Mesenchymal stem cell (in vitro differentiated cells and primary cell): ENCODE measurements at regions not wholly inside any gene's neighbourhood (a gene's known extent, or its start where the extent isn't known, plus 50 kb on each side); places are given as distances from the start of the nearest gene placed in this dataset.

Experiments used
- DNase-seq: peaks from one replicate; pipeline ENCODE4 v3.0.0-alpha.2; 2013
- H2AFZ ChIP-seq: one replicate; pipeline ENCODE4 v1.6.1; 2013; ENCODE audit warnings: low read depth, mild to moderate bottlenecking, control low read depth, inconsistent platforms, low read length, moderate library complexity
- H2AK5ac ChIP-seq: 2 replicates; pipeline ENCODE4 v1.6.1; 2013; ENCODE audit warnings: low read length, moderate library complexity, mild to moderate bottlenecking, inconsistent platforms; ENCODE audit not compliant: severe bottlenecking
- H2BK120ac ChIP-seq: one replicate; pipeline ENCODE4 v1.6.1; 2013; ENCODE audit warnings: low read depth, mild to moderate bottlenecking, inconsistent platforms, low read length, moderate library complexity
- H2BK12ac ChIP-seq, 2 experiments: one replicate each; pipeline ENCODE4 v1.6.1; 2013; ENCODE audit warnings: inconsistent platforms in 2 of 2, low read length in 2 of 2, mild to moderate bottlenecking in 2 of 2, moderate library complexity in 2 of 2, control low read depth in 1 of 2
- H2BK15ac ChIP-seq: one replicate; pipeline ENCODE4 v1.6.1; 2013; ENCODE audit warnings: mild to moderate bottlenecking, low read depth, inconsistent platforms; ENCODE audit not compliant: poor library complexity, severe bottlenecking
- H2BK5ac ChIP-seq: 2 replicates; pipeline ENCODE4 v1.6.1; 2013; ENCODE audit warnings: low read depth, mild to moderate bottlenecking, low read length, control low read depth, inconsistent platforms; ENCODE audit not compliant: poor library complexity, severe bottlenecking
- H3K14ac ChIP-seq, 2 experiments: one replicate each; pipeline ENCODE4 v1.6.1; 2013; ENCODE audit warnings: inconsistent platforms in 2 of 2, low read length in 2 of 2, control low read depth in 1 of 2, mild to moderate bottlenecking in 1 of 2, moderate library complexity in 1 of 2
- H3K18ac ChIP-seq, 2 experiments: one replicate each; pipeline ENCODE4 v1.6.1; 2013; ENCODE audit warnings: inconsistent platforms in 2 of 2, low read length in 2 of 2, control low read depth in 1 of 2, low read depth in 1 of 2, mild to moderate bottlenecking in 1 of 2
- H3K23ac ChIP-seq, 2 experiments: one replicate each; pipeline ENCODE4 v1.6.1; 2013; ENCODE audit warnings: inconsistent platforms in 2 of 2, low read length in 2 of 2, mild to moderate bottlenecking in 2 of 2, moderate library complexity in 2 of 2, control low read depth in 1 of 2
- H3K27ac ChIP-seq: 2 replicates; pipeline ENCODE4 v1.5.1; 2013; ENCODE audit warnings: mild to moderate bottlenecking, moderate library complexity, low read length, control low read depth, inconsistent platforms; ENCODE audit not compliant: poor library complexity, severe bottlenecking
- H3K27me3 ChIP-seq, 2 experiments: 2 replicates each; pipeline versions ENCODE4 v1.6.1 to v1.7.0; 2013; ENCODE audit warnings: low read length in 2 of 2, mild to moderate bottlenecking in 2 of 2, moderate library complexity in 2 of 2, control low read depth in 1 of 2, inconsistent platforms in 1 of 2; ENCODE audit not compliant: control insufficient read depth in 1 of 2, insufficient read depth in 1 of 2
- H3K36me3 ChIP-seq, 2 experiments: 2 replicates each; pipeline versions ENCODE4 v1.6.1 to v1.7.0; 2013; ENCODE audit warnings: low read length in 2 of 2, control low read depth in 1 of 2, inconsistent platforms in 1 of 2, low read depth in 1 of 2, mild to moderate bottlenecking in 1 of 2; ENCODE audit not compliant: insufficient read depth in 2 of 2, control insufficient read depth in 1 of 2
- H3K4ac ChIP-seq, 2 experiments: one replicate each; pipeline ENCODE4 v1.6.1; 2013; ENCODE audit warnings: inconsistent platforms in 2 of 2, low read length in 2 of 2, mild to moderate bottlenecking in 2 of 2, moderate library complexity in 2 of 2, control low read depth in 1 of 2, low read depth in 1 of 2
- H3K4me1 ChIP-seq: 2 replicates; pipeline ENCODE4 v1.6.1; 2013; ENCODE audit warnings: low read depth, low read length, control low read depth; ENCODE audit not compliant: control insufficient read depth, insufficient read depth
- H3K4me2 ChIP-seq: 2 replicates; pipeline ENCODE4 v1.6.1; 2013; ENCODE audit warnings: low read length, mild to moderate bottlenecking, inconsistent platforms; ENCODE audit not compliant: poor library complexity, severe bottlenecking
- H3K4me3 ChIP-seq, 2 experiments: 2 replicates each; pipeline versions ENCODE4 v1.5.1 to v1.7.0; 2013; ENCODE audit warnings: low read length in 2 of 2, mild to moderate bottlenecking in 2 of 2, control low read depth in 1 of 2, low read depth in 1 of 2; ENCODE audit not compliant: insufficient read depth in 1 of 2
- H3K79me1 ChIP-seq: replicated peaks from 2 replicates; pipeline ENCODE4 v1.6.1; 2013; ENCODE audit warnings: mild to moderate bottlenecking, control low read depth, low read length, inconsistent platforms; ENCODE audit not compliant: poor library complexity, severe bottlenecking
- H3K9ac ChIP-seq: 2 replicates; pipeline ENCODE4 v1.7.0; 2013; ENCODE audit warnings: mild to moderate bottlenecking, low read length, moderate library complexity
- H3K9me3 ChIP-seq: 2 replicates; pipeline ENCODE4 v1.7.0; 2013; ENCODE audit warnings: mild to moderate bottlenecking, low read length; ENCODE audit not compliant: control insufficient read depth
- H4K8ac ChIP-seq: one replicate; pipeline ENCODE4 v1.6.1; 2013; ENCODE audit warnings: inconsistent platforms, mild to moderate bottlenecking, low read length, moderate library complexity
- H4K91ac ChIP-seq: one replicate; pipeline ENCODE4 v1.6.1; 2013; ENCODE audit warnings: mild to moderate bottlenecking, low read length, inconsistent platforms
- WGBS: methylation state at CpG from one replicate; pipeline ENCODE4 v1.1.7; 2013; ENCODE audit warnings: mixed read lengths; 5-methylcytosine and 5-hydroxymethylcytosine counted together

DNA sequence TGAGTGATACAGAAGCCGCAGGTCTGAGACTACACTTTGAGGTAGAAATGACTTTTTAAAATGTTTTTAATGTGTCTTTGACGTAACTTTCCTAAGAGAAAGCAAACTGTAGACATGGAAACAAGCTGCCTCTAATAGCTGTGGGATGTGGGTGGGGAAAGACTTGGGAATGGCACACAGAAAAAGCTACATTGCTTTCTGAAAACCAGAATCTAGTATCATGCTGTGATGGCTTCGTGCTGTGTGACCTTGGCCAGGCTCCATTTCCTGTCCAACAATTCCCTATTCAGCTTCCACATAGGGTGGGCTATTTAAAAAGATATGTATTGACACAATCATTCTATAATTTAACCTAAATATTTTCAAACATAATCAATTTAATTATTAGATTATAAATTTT lies 909.1 kb downstream of the NCAM2 start:
- no peak overlapping the region for H2AFZ ChIP-seq
- DNase-seq: no peak
- H3K9ac ChIP-seq: no peak overlapping the region
- no peak overlapping the region for H3K27ac ChIP-seq
- no peak overlapping the region for H3K4ac ChIP-seq
- no peaks in the 10 kb centered on the region for H3K4me1 ChIP-seq
- H2BK5ac ChIP-seq: no peak overlapping the region
- no peak overlapping the region for H3K23ac ChIP-seq
- no peak overlapping the region for H4K8ac ChIP-seq
- peaks cover 3% of the 10 kb centered on the region for H3K9me3 ChIP-seq
- no peak overlapping the region for H2BK15ac ChIP-seq
- no peak overlapping the region for H4K91ac ChIP-seq
- H2AK5ac ChIP-seq: no peak overlapping the region
- H3K36me3 ChIP-seq: no peaks in the 10 kb centered on the region
- H2BK12ac ChIP-seq: no peak overlapping the region
- no peak overlapping the region for H3K14ac ChIP-seq
- H3K18ac ChIP-seq: no peak overlapping the region
- no peak overlapping the region for H3K4me3 ChIP-seq
- H3K79me1 ChIP-seq: no peaks in the 10 kb centered on the region
- WGBS: 72% methylated on average over 2 of the region's 3 CpGs
- no peaks in the 10 kb centered on the region for H3K27me3 ChIP-seq
- no peak overlapping the region for H2BK120ac ChIP-seq
- H3K4me2 ChIP-seq: no peak overlapping the region

DNA sequence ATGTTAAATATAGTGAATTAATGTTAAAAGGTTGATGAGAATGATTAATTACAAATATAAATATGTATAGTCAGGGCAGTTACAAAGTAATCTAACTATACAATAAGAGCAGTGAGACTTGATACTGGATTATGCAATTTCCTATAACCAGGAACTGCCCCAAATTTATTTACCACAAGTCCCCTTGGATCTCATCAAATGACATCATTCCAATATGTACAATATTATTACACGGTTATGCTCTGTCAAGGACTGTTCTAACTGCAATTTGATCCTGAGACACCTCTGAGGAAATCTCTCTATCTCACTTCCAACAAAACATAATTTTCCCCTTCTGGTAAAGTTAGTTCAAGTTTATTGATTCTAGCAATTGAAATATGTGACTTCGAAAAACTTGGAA lies 917.6 kb downstream of the NCAM2 start:
- H3K9me3 ChIP-seq: no peaks in the 10 kb centered on the region
- no peak overlapping the region for H3K18ac ChIP-seq
- H3K4ac ChIP-seq: no peak overlapping the region
- H3K4me2 ChIP-seq: no peak overlapping the region
- no peak overlapping the region for H2BK12ac ChIP-seq
- no peak overlapping the region for H2AK5ac ChIP-seq
- H3K23ac ChIP-seq: no peak overlapping the region
- 100% methylated on average over 1 of the region's 2 CpGs for WGBS
- no peaks in the 10 kb centered on the region for H3K27me3 ChIP-seq
- H2BK15ac ChIP-seq: no peak overlapping the region
- no peak overlapping the region for H3K14ac ChIP-seq
- DNase-seq: no peak
- no peak overlapping the region for H2AFZ ChIP-seq
- H3K4me3 ChIP-seq: no peak overlapping the region
- H3K79me1 ChIP-seq: no peaks in the 10 kb centered on the region
- no peak overlapping the region for H4K91ac ChIP-seq
- no peak overlapping the region for H2BK5ac ChIP-seq
- no peak overlapping the region for H3K27ac ChIP-seq
- no peaks in the 10 kb centered on the region for H3K36me3 ChIP-seq
- H3K4me1 ChIP-seq: no peaks in the 10 kb centered on the region
- no peak overlapping the region for H3K9ac ChIP-seq
- no peak overlapping the region for H2BK120ac ChIP-seq
- H4K8ac ChIP-seq: no peak overlapping the region

DNA sequence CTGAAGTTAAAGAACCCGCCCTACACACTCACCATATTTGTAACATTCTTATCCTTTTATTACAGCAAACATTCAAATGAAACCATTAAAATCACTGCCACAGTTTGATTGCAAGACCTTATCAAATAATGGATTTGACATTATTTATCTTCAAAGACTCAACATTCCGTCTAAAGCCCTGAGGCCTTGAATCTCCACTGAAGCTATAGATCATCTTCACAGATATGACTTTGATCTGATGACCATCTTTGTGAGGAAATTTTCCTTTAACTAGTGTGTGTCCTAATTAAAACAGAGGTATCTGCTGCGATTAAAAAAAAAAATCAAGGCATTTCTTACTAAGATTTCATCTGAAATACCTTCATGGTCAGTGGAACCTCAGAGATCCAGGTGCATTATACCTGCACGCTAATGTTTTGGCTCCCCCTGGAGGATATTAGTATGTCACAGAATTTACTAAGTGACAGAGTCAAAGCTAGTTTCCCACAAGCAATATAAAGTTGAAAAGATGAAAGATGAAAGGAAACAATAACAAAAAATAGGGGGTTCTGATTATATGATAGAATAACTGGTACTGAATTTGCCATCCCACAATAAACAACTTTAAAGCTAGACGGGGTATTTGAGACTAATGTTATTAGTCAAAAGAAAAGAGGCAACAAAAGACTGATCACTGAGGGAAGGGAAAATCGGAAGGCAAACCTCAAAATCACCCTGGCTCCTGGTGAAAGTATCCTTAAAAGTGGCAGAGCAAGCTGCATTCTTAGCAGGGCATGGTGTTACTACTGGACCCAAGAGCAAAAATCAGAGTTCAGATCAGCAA lies 923.4 kb downstream of the NCAM2 start:
- Histone ChIP-seq H3K4me2 (no peak overlapping the region), H2BK12ac (no peak overlapping the region), H3K9ac (no peak overlapping the region), H3K79me1 (no peaks in the 10 kb centered on the region), H3K23ac (no peak overlapping the region), H2BK15ac (no peak overlapping the region), H3K18ac (no peak overlapping the region), H4K8ac (no peak overlapping the region), H2BK120ac (no peak overlapping the region), H3K9me3 (no peaks in the 10 kb centered on the region), H4K91ac (no peak overlapping the region), H2AK5ac (no peak overlapping the region), H3K27ac (no peak overlapping the region), H3K36me3 (no peaks in the 10 kb centered on the region), H3K4me1 (no peaks in the 10 kb centered on the region), H3K14ac (no peak overlapping the region), H2AFZ (no peak overlapping the region), H3K27me3 (no peaks in the 10 kb centered on the region), H2BK5ac (no peak overlapping the region), H3K4me3 (no peak overlapping the region), H3K4ac (no peak overlapping the region)
- peak; percentile 1 for DNase-seq
- 52% methylated on average over 4 of the region's 6 CpGs for WGBS

DNA sequence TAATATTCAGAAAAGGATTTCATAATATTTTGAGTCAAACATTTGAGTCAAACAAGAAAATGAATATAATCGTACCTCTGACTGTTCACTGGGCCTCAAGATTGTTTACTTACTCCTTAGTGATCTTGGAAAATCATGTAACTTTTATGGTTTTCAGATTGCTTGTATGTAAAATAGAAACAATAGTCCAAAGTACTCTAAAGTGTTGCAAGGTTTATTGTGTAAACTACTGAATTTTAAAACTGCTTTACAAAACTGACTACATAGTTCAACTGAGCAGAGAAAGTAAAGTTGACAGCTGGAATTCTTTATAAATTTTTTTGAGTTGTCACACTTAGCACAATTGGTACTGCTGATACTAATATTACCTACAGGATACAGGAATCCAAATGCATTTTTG lies 931.0 kb downstream of the NCAM2 start:
- Histone ChIP-seq H2BK5ac (no peak overlapping the region), H3K14ac (no peak overlapping the region), H3K4me2 (no peak overlapping the region), H2AK5ac (no peak overlapping the region), H2BK120ac (no peak overlapping the region), H3K9ac (no peak overlapping the region), H2AFZ (no peak overlapping the region), H3K4me3 (no peak overlapping the region), H3K4ac (no peak overlapping the region), H3K18ac (no peak overlapping the region), H3K36me3 (no peaks in the 10 kb centered on the region), H3K23ac (no peak overlapping the region), H3K79me1 (no peaks in the 10 kb centered on the region), H4K91ac (no peak overlapping the region), H2BK12ac (no peak overlapping the region), H3K9me3 (no peaks in the 10 kb centered on the region), H2BK15ac (no peak overlapping the region), H3K4me1 (no peaks in the 10 kb centered on the region), H4K8ac (no peak overlapping the region), H3K27ac (no peak overlapping the region), H3K27me3 (no peaks in the 10 kb centered on the region)
- 100% methylated on average over 1 of the region's 1 CpG for WGBS
- DNase-seq: no peak
